Osteocyte (in vitro differentiated cells): ENCODE measurements at regions not wholly inside any gene's neighbourhood (a gene's known extent, or its start where the extent isn't known, plus 50 kb on each side); places are given as distances from the start of the nearest gene placed in this dataset.

Source experiments
- DNase-seq: peaks from one replicate; pipeline ENCODE4 v3.0.0; 2021; ENCODE audit warnings: mixed read lengths; ENCODE audit not compliant: unreplicated experiment; ENCODE audit errors: extremely low spot score
- H3K27ac Mint-ChIP-seq: one replicate; pipeline ENCODE4 v1.8.0; 2021; ENCODE audit warnings: mild to moderate bottlenecking, mixed read lengths; ENCODE audit not compliant: unreplicated experiment
- H3K27me3 Mint-ChIP-seq: one replicate; pipeline ENCODE4 v1.8.0; 2021; ENCODE audit warnings: mixed read lengths; ENCODE audit not compliant: unreplicated experiment
- H3K36me3 Mint-ChIP-seq: one replicate; pipeline ENCODE4 v1.8.0; 2021; ENCODE audit warnings: mixed read lengths; ENCODE audit not compliant: unreplicated experiment
- H3K4me1 Mint-ChIP-seq: one replicate; pipeline ENCODE4 v1.8.0; 2021; ENCODE audit warnings: mixed read lengths; ENCODE audit not compliant: unreplicated experiment
- H3K4me3 Mint-ChIP-seq: one replicate; pipeline ENCODE4 v1.8.0; 2021; ENCODE audit warnings: mild to moderate bottlenecking, moderate library complexity, mixed read lengths; ENCODE audit not compliant: unreplicated experiment
- H3K9me3 Mint-ChIP-seq: one replicate; pipeline ENCODE4 v1.8.0; 2021; ENCODE audit warnings: mixed read lengths; ENCODE audit not compliant: unreplicated experiment
- TF ChIP-seq, protein P1 (sequence below): fragments of 200-600 bp; sonication (generic); IDR thresholded peaks from 2 replicates; pipeline ENCODE4 v1.5.0; 2021; ENCODE audit warnings: antibody characterized with exemption, mild to moderate bottlenecking, moderate library complexity

DNA sequence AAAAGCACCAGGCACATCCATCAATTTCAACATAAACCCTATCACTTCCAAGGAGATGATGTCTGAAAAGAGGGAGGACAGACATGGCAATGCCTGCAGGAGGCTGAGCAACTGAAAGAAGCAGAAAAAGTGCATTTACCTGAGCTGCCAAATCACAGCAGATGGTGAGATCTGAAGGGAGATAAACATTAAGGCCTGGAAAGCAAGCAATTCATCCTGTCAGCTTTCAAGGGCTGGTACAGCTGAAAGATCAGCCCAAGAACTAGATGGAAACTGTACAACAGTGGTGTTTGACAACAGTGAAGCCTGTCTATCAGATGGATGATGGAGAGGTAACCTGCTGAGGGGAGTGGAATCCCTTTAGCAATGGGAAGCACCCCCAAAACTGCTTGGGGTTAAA is 433.2 kb upstream of the ZNF608 start:
- H3K4me3 Mint-ChIP-seq: no peak overlapping the region
- no peak for DNase-seq
- no peak overlapping the region for H3K27ac Mint-ChIP-seq
- H3K36me3 Mint-ChIP-seq: no peaks in the 10 kb centered on the region
- H3K27me3 Mint-ChIP-seq: no peaks in the 10 kb centered on the region
- H3K9me3 Mint-ChIP-seq: peaks cover 7% of the 10 kb centered on the region
- TF ChIP-seq, protein P1, sequence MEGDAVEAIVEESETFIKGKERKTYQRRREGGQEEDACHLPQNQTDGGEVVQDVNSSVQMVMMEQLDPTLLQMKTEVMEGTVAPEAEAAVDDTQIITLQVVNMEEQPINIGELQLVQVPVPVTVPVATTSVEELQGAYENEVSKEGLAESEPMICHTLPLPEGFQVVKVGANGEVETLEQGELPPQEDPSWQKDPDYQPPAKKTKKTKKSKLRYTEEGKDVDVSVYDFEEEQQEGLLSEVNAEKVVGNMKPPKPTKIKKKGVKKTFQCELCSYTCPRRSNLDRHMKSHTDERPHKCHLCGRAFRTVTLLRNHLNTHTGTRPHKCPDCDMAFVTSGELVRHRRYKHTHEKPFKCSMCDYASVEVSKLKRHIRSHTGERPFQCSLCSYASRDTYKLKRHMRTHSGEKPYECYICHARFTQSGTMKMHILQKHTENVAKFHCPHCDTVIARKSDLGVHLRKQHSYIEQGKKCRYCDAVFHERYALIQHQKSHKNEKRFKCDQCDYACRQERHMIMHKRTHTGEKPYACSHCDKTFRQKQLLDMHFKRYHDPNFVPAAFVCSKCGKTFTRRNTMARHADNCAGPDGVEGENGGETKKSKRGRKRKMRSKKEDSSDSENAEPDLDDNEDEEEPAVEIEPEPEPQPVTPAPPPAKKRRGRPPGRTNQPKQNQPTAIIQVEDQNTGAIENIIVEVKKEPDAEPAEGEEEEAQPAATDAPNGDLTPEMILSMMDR: no peak
- H3K4me1 Mint-ChIP-seq: no peaks in the 10 kb centered on the region

DNA sequence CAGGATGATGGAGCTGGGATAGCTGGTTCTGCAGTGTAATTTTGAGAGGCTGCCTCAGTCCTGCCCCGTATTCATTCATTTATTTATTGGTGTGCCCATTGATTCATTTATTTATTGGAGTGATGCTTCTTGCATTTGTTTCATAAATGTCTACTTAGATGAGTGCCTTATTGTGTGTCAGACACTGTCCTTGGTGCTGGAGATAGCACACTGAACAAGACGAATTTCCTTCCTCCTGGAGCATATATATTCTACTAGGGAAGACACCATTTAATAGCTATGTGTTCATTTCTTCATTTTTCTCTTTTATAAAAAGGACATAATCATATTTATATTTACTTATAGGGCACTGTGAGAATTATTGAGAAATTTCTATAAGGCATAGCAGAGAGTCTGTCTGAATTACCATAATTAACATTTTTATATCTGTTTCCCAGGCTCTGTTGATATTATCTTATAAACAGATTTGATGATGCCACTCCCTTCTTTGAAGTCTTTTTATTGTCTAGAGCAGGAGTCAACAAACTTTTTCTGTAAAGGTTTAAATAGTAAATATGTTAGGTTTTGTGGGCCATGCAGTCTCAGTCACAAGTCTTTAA is 433.9 kb upstream of the ZNF608 start:
- Mint-ChIP-seq H3K4me1 (no peaks in the 10 kb centered on the region), H3K9me3 (peaks cover 7% of the 10 kb centered on the region), H3K4me3 (no peak overlapping the region), H3K27ac (no peak overlapping the region), H3K36me3 (no peaks in the 10 kb centered on the region), H3K27me3 (no peaks in the 10 kb centered on the region)
- TF ChIP-seq, protein P1: no peak
- no peak for DNase-seq

DNA sequence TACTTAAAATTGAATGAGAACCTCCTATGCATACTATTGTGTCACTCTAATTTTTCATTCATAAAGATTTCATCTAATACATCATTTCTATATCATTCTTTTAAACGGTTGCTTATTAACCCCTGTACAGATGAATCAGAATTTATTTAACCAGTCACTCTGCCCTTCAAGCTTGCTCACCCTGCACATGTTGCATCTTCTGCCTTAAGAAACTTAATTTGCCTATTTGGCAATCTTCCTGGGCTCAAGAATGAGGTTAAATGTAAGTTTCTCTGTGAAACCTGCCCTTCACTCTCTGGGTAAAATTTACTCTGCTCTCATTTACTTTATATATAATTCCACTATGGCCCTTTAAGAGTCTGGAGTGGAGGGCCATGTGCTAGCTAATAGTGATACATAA is 434.7 kb upstream of the ZNF608 start:
- Mint-ChIP-seq H3K27me3 (no peaks in the 10 kb centered on the region), H3K4me3 (no peak overlapping the region), H3K36me3 (no peaks in the 10 kb centered on the region), H3K4me1 (no peaks in the 10 kb centered on the region), H3K27ac (no peak overlapping the region), H3K9me3 (peaks cover 7% of the 10 kb centered on the region)
- TF ChIP-seq, protein P1: no peak
- no peak for DNase-seq

DNA sequence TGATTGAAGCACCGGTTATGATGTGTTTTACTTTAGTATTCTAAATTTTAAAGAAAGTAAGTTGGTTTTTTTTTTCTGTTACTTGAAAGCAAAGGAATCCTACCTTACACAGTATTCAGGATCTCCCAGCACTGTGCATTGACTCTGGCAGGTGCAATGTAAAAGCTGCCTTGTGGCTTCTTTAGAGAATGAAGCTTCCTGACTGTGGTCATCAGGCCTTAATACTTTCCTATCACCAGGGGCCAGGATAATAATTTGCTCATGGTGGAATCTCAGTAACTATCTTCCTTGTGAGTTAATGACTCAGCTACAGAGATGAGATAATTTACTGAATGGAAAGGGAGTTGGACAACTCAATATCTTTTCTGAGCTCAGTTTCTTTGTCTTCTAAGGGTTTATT is 435.5 kb upstream of the ZNF608 start:
- Mint-ChIP-seq H3K9me3 (peaks cover 7% of the 10 kb centered on the region), H3K4me3 (no peak overlapping the region), H3K4me1 (peaks cover 4% of the 10 kb centered on the region)

DNA sequence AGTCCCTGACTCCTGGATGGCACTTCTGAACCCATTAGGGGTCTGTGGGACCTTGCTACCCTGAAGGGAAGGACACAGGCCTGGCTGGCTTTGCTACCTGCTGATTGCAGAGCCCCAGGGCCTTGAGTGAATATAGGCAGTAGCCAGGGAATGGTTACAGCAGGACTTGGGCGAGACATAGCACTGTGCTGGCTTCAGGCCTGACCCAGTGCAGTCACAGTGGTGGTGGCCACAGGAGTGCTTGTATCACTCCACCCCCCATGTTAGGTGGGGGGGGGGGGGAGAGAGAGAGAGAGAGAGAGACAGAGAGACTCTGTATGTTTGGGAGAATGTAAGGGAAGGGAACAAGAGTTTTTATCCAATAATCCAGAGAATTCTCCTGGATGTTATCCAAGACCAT is 439.3 kb upstream of the ZNF608 start:
- no peak for DNase-seq
- Mint-ChIP-seq H3K9me3 (no peaks in the 10 kb centered on the region), H3K36me3 (no peaks in the 10 kb centered on the region), H3K4me3 (no peak overlapping the region), H3K4me1 (peaks cover 23% of the 10 kb centered on the region), H3K27ac (no peak overlapping the region), H3K27me3 (no peaks in the 10 kb centered on the region)
- TF ChIP-seq, protein P1: no peak

More for the DNA sequence above, 435.5 kb upstream of the ZNF608 start:
- TF ChIP-seq, protein P1: no peak
- no peak for DNase-seq
- Mint-ChIP-seq H3K36me3 (no peaks in the 10 kb centered on the region), H3K27me3 (no peaks in the 10 kb centered on the region), H3K27ac (no peak overlapping the region)
